ENCODE measurements at regions not wholly inside any gene's neighbourhood (a gene's known extent, or its start where the extent isn't known, plus 50 kb on each side); places are given as distances from the start of the nearest gene placed in this dataset.

- Histone ChIP-seq H3K9ac (ENCODE audit: control insufficient read depth, extremely low read depth, insufficient read depth, low read length) (no peak overlapping the region), H3K4me1 (ENCODE audit: control insufficient read depth, extremely low read depth, insufficient read depth, low read length) (peaks cover 58% of the 10 kb centered on the region), H3K79me2 (ENCODE audit: control insufficient read depth, insufficient read depth, low read length) (no peaks in the 10 kb centered on the region), H3K27me3 (ENCODE audit: control insufficient read depth, extremely low read depth, insufficient read depth, low read length) (no peaks in the 10 kb centered on the region), H2AFZ (ENCODE audit: control insufficient read depth, low read length) (no peak overlapping the region), H3K4me3 (ENCODE audit: control insufficient read depth in 2 of 3, extremely low read depth in 1 of 3, insufficient read depth in 2 of 3, low read depth in 1 of 3, low read length in 3 of 3) (no peak overlapping the region), H3K9me3 (ENCODE audit: control insufficient read depth, low read depth, low read length) (no peaks in the 10 kb centered on the region), H3K9me1 (ENCODE audit: control insufficient read depth, extremely low read depth, insufficient read depth, low read length) (no peaks in the 10 kb centered on the region), H3K4me2 (ENCODE audit: control insufficient read depth, extremely low read depth, insufficient read depth, low read depth, low read length) (no peak overlapping the region), H3K36me3 (ENCODE audit: control insufficient read depth in 2 of 2, extremely low read depth in 1 of 2, insufficient read depth in 2 of 2, low read length in 2 of 2) (no peaks in the 10 kb centered on the region), H4K20me1 (ENCODE audit: control insufficient read depth, extremely low read depth, insufficient read depth, low read length) (no peaks in the 10 kb centered on the region), H3K27ac (ENCODE audit: control insufficient read depth, insufficient read depth, low read length) (no peak overlapping the region)
- dilution Hi-C loops (cut with MboI; ENCODE audit: extremely low pct_ligation_motif_present, low sequenced_read_pairs) = no loop called here
- no peak for FAIRE-seq
- no peak for DNase-seq (ENCODE audit: low read depth, low spot score)
- TF ChIP-seq CTCF (optimal IDR thresholded peaks at IDR 0.05 in 1 of 3, IDR thresholded peaks at IDR 0.05 in 1 of 3, conservative IDR thresholded peaks at IDR 0.05 in 1 of 3; ENCODE audit: extremely low read depth in 1 of 3, insufficient read depth in 2 of 3, low read length in 3 of 3) = no peak
- no peak for TF ChIP-seq EZH2 (IDR thresholded peaks at IDR 0.05; ENCODE audit: low read length)
Observed at GRCh38 chr9:108441726-108442125, 414.1 kb downstream of the ACTL7B start.

- no peak for FAIRE-seq
- H3K79me2 ChIP-seq (ENCODE audit: control insufficient read depth, insufficient read depth, low read length) = no peaks in the 10 kb centered on the region
- no peak overlapping the region for H3K9ac ChIP-seq (ENCODE audit: control insufficient read depth, extremely low read depth, insufficient read depth, low read length)
- H2AFZ ChIP-seq (ENCODE audit: control insufficient read depth, low read length) = no peak overlapping the region
- no peak overlapping the region for H3K4me3 ChIP-seq (ENCODE audit: control insufficient read depth in 2 of 3, extremely low read depth in 1 of 3, insufficient read depth in 2 of 3, low read depth in 1 of 3, low read length in 3 of 3)
- no peak overlapping the region for H3K4me2 ChIP-seq (ENCODE audit: control insufficient read depth, extremely low read depth, insufficient read depth, low read depth, low read length)
- no peaks in the 10 kb centered on the region for H3K9me3 ChIP-seq (ENCODE audit: control insufficient read depth, low read depth, low read length)
- H3K36me3 ChIP-seq (ENCODE audit: control insufficient read depth in 2 of 2, extremely low read depth in 1 of 2, insufficient read depth in 2 of 2, low read length in 2 of 2) = no peaks in the 10 kb centered on the region
- no peaks in the 10 kb centered on the region for H4K20me1 ChIP-seq (ENCODE audit: control insufficient read depth, extremely low read depth, insufficient read depth, low read length)
- peaks cover 58% of the 10 kb centered on the region for H3K4me1 ChIP-seq (ENCODE audit: control insufficient read depth, extremely low read depth, insufficient read depth, low read length)
- no peaks in the 10 kb centered on the region for H3K27me3 ChIP-seq (ENCODE audit: control insufficient read depth, extremely low read depth, insufficient read depth, low read length)
- H3K9me1 ChIP-seq (ENCODE audit: control insufficient read depth, extremely low read depth, insufficient read depth, low read length) = no peaks in the 10 kb centered on the region
- dilution Hi-C loops (cut with MboI; ENCODE audit: extremely low pct_ligation_motif_present, low sequenced_read_pairs) = no loop called here
- H3K27ac ChIP-seq (ENCODE audit: control insufficient read depth, insufficient read depth, low read length) = no peak overlapping the region
- no peak for DNase-seq (ENCODE audit: low read depth, low spot score)
- TF ChIP-seq CTCF (optimal IDR thresholded peaks at IDR 0.05 in 1 of 3, IDR thresholded peaks at IDR 0.05 in 1 of 3, conservative IDR thresholded peaks at IDR 0.05 in 1 of 3; ENCODE audit: extremely low read depth in 1 of 3, insufficient read depth in 2 of 3, low read length in 3 of 3) = no peak
Observed at GRCh38 chr9:108441251-108441650, 414.5 kb downstream of the ACTL7B start.

Measured in keratinocyte (primary cell).